Activated naive CD4-positive, alpha-beta T cell (primary cell): ENCODE measurements at regions not wholly inside any gene's neighbourhood (a gene's known extent, or its start where the extent isn't known, plus 50 kb on each side); places are given as distances from the start of the nearest gene placed in this dataset.

Experiments
- DNase-seq, 4 experiments: peaks; one replicate each; lab custom pipeline; 2025; lab: John Stamatoyannopoulos, UW

- DNase-seq, result no peak
Measured at GRCh38 chr2:121898483-121898882, 143.0 kb downstream of the TSN start.

GRCh38 chr2:121900391-121900790 lies 144.9 kb downstream of the TSN start:
- no peak for DNase-seq

GRCh38 chr2:121902171-121902591 lies 146.7 kb downstream of the TSN start:
- no peak for DNase-seq

- DNase-seq, result no peak
Measured at GRCh38 chr2:121902616-121903015, 147.2 kb downstream of the TSN start.

GRCh38 chr2:121903037-121903689 lies 147.7 kb downstream of the TSN start:
- no peak for DNase-seq

- DNase-seq, result no peak
Measured at GRCh38 chr2:121904656-121905055, 149.2 kb downstream of the TSN start.

GRCh38 chr2:121905201-121905600 lies 149.8 kb downstream of the TSN start:
- no peak for DNase-seq

- no peak for DNase-seq
Measured at GRCh38 chr2:121906170-121906569, 150.7 kb downstream of the TSN start.

- no peak for DNase-seq
Measured at GRCh38 chr2:121907928-121908327, 152.5 kb downstream of the TSN start.

- DNase-seq, result no peak
Measured at GRCh38 chr2:121910139-121910538, 154.7 kb downstream of the TSN start.

GRCh38 chr2:121911036-121911435 lies 155.6 kb downstream of the TSN start:
- DNase-seq, result no peak

- DNase-seq, result no peak
Measured at GRCh38 chr2:121917143-121917542, 161.7 kb downstream of the TSN start.

GRCh38 chr2:121918231-121918630 lies 162.8 kb downstream of the TSN start:
- no peak for DNase-seq

GRCh38 chr2:121919803-121920202 lies 164.4 kb downstream of the TSN start:
- no peak for DNase-seq

GRCh38 chr2:121925466-121925865 lies 170.0 kb downstream of the TSN start:
- no peak for DNase-seq

- no peak for DNase-seq
Measured at GRCh38 chr2:121943285-121943684, 187.8 kb downstream of the TSN start.

GRCh38 chr2:121944072-121944831 lies 188.8 kb downstream of the TSN start:
- DNase-seq, result no peak

GRCh38 chr2:121947674-121948073 lies 192.2 kb downstream of the TSN start:
- no peak for DNase-seq

GRCh38 chr2:121949271-121949670 lies 193.8 kb downstream of the TSN start:
- DNase-seq, result no peak

- DNase-seq, result no peak
Measured at GRCh38 chr2:121955426-121955825, 200.0 kb downstream of the TSN start.

GRCh38 chr2:121955872-121956271 lies 200.4 kb downstream of the TSN start:
- no peak for DNase-seq

GRCh38 chr2:121960251-121960650 lies 204.8 kb downstream of the TSN start:
- DNase-seq, result no peak

GRCh38 chr2:121961761-121962160 lies 206.3 kb downstream of the TSN start:
- no peak for DNase-seq

GRCh38 chr2:121965661-121966060 lies 210.2 kb downstream of the TSN start:
- DNase-seq, result no peak
